ENCODE measurements at regions not wholly inside any gene's neighbourhood (a gene's known extent, or its start where the extent isn't known, plus 50 kb on each side); places are given as distances from the start of the nearest gene placed in this dataset.
"Not testable (repeated sequence)": the region's sequence is repeated elsewhere in the genome, so short reads cannot be mapped to it uniquely, and the experiment has no call there.

DNA sequence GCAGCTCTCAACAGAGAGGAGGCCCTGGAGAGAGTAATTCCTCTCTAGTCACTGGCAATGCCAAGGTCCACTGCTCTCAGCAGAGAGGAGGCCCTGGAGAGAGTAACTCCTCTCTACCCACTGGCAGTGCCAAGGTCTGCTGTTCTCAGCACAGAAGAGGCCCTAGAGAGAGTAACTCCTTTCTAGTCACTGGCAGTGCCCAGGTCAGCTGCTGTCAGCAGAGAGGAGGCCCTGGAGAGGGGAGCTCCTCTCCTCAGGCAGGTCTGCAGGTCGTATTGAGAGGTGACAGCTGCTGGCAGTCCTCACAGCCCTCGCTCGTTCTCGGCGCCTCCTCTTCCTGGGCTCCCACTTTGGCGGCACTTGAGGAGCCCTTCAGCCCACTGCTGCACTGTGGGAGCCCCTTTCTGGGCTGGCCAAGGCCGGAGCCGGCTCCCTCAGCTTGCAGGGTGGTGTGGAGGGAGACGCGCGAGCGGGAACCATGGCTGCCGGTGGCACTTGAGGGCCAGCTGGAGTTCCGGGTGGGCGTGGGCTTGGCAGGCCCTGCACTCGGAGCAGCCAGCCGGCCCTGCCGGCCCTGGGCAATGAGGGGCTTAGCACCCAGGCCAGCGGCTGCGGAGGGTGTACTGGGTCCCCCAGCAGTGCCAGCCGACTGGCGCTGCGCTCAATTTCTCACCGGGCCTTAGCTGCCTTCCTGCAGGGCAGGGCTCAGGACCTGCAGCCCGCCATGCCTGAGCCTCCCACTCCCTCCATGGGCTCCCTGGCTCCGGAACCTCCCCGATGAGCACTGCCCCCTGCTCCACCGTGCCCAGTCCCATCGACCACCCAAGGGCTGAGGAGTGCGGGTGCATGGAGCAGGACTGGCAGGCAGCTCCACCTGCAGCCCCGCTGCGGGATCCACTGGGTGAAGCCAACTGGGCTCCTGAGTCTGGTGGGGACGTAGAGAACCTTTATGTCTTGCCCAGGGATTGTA, 642.9 kb downstream of the PRR16 start:
- not testable (repeated sequence) for DNase-seq

DNA sequence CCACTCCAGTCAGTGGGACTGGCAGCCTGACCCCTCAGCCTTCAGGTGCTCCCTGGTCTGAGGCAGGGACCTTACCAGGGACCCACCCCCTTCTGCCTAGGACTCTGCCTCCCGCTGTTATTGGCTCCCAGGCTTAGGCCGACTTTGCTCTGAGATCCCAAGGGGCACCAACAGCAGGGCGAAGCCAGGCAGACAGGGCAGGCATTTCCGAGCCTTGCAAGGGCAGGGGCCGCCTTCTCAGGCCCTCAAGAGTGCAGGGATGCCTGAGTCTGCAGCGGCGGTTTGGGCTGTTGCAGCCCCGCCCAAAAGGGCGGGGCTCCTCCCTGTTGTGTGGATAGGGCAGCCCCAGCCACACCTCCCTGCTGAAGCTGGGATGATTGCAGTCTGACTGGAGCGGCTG, 644.6 kb downstream of the PRR16 start:
- no peak for DNase-seq

DNA sequence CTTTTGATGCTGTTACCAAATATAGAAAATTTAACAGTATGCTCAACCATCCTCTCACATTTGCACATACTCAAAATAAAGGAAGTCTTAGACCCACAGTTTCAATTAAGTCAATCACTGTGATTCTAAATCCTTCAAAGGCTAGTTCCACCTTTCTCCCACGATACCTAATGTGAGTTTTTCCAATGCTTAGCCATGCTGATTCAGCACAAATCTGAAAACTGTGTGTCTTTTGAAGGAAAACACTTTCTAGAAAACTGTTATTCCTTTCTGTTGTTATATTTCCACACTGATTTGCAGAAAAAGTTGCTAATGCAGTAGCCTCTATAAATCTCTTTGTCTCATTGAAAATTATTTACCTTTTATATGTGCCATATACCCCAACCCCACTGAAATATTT, 645.7 kb downstream of the PRR16 start:
- no peak for DNase-seq

DNA sequence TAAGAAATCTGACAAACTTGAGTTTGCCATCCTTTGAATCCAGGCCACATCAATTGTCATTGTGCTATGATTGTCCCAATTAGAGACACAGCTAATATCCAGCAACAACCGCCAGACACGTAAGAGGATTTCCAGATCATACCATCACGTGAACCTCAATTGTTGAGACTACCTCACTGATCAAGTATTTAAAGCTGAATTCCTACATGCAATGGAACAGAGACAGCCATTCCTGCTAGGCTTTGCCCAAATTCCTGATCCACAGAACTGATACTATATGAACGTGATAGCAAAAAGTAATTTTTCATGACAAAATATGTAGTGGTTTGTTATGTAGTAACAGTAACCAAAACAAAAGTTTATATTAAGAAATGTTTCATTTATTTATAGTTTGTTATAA, 657.7 kb downstream of the PRR16 start:
- no peak for DNase-seq

DNA sequence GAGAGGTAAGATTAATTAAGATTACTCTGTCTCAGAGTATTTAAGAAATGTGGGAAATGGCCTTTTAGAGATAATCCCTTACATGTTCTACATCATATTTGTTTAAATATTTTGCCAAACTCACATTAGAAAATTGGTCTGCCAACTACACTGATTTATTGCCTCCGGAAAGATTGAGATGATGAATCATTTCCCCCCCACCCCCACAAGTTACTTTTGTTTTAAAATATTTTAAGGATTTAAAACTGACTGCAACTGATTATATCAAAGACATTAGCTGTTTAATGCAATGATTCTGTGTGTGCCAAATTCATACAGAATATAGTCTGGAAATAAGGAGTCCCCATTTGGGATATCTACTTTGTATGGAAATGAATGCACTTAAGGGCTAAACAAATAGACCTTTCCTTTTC, 674.4 kb downstream of the PRR16 start:
- DNase-seq = no peak

DNA sequence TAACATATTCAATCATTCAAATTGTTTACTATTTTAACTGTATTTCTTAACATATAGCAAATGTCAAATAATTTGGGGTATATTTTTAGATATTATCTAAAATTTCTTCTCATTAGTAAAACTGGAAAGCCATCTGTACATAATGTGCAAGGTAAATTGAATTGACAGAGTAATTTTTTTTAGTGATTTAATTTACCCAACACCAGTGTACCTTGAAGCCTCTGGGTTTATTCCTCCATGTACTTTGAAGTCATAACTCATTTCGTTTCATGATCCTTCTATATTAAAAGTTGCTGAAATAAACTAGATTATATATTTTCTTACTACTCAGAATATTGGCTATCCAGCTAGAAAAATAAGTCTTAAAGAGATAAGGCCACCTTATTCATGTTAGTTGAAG, 674.9 kb downstream of the PRR16 start:
- DNase-seq = no peak

DNA sequence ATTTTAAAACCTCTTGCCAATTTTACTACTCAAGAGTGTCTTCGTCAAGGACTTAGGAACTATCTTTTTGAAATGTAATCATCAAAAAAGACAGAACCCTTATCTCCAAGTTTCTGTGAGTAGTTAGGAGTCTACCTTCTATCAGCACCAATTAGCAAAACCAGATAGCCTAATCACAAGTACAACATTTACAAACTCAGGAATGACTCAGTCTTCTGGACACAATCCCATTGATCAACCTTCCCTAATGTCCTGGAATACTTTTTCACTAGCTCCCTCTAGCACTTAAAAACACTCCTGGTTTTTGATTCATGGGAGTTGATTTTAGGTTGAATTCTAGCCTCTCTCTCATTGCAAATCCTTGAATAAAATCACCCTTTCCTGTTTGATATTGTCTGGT, 680.7 kb downstream of the PRR16 start:
- no peak for DNase-seq

DNA sequence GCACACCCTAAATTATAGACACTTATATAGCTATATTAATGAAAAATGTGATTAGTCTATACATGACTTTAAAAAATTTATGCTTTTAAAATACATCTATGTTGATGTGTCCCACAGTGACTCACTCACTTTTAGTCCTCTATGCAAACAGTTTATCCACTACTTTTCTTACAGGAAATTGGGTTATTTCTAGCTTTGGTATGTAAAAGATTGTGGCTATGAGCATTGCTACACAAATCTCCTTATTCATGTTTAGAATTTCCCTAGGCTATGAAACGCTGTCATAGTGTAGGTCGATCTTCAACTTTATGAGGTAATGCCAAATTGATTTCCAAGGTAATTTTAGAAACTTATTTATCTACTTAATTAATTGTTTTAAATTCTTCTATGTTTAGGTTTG, 687.4 kb downstream of the PRR16 start:
- no peak for DNase-seq

DNA sequence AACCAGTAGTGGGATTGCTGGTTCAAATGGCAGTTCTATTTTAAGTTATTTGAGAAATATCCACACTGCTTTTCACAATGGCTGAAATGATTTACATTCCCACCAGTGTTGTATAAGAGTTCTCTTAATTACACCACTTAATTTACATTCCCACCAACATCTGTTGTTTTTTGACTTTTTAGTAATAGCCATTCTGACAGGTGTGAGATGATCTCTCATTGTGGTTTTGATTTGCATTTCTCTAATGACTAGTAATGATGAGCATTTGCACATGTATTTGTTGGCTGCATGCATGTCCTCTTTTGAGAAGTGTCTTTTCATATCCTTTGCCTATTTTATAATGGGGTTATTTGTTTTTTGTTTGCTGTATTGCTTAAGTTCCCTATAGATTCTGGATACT, 688.3 kb downstream of the PRR16 start:
- DNase-seq = no peak

DNA sequence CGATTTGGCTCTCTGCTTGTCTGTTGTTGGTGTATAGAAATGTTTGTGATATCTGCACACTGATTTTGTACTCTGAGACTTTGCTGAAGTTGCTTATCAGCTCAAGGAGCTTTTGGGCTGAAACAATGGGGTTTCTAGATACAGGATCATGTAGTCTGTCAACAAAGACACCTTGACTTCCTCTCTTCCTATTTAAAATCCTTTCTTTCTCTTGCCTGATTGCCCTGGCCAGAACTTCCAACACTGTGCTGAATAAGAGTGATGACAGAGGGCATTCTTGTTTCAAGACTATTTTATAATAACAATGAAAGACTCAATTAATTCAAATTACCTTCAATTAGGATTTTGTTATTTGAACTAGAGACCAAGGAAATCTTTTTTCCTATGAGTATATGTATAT, 692.5 kb downstream of the PRR16 start:
- DNase-seq = no peak

DNA sequence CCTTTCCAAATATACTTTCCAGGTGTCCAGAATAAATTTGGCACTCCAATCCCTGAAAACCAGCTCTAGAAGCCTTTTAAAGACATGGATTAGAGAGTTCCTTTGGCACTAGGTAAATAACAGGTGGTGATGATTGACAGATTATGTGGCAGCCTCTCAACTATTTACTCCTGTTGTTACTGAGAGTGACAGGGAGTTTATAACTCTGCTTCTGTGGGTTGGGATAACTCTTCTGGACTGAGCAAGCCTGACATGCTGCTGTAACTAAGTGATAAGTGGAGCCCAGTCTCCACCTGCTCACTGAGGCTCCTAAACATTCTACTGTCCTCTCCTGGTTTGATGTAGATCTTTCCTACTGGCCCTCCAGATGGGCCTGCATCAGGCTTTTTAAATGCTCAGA, 693.2 kb upstream of the FTMT start:
- DNase-seq = no peak

DNA sequence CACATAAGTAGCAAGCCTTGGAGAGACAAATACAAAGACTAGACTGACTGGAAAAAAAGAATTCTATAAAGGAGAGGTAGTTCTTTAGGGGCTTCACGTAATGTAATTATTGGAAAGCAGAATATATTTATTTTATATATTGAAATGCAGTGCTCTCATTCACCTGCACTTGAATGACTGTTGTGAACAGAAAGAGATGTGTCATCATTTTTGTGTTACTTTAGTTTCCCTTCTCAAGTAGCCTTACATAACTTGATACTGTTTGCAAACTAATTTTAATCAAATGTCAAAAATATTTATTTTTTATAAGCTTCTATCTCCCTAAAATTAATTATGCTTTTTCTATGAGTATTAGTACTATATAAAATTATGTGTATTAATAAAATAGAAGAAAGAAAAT, 691.1 kb upstream of the FTMT start:
- no peak for DNase-seq

DNA sequence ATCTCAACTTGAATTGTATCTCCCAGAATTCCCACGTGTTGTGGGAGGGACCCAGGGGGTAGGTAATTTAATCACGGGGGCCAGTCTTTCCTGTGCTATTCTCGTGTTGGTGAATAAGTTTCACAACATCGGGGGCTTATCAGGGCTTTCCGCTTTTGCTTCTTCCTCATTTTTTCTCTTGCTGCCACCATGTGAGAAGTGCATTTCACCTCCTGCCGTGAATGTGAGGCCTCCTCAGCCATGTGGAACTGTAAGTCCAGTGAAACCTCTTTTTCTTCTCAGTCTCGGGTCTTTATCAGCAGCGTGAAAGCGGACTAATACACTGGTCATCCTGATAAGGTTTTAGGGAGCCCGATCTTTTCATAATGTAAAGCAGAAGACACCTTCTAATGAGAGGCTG, 687.0 kb upstream of the FTMT start:
- DNase-seq = peak in 3 of 4 experiments; percentile 2 to 17 (median 16)

DNA sequence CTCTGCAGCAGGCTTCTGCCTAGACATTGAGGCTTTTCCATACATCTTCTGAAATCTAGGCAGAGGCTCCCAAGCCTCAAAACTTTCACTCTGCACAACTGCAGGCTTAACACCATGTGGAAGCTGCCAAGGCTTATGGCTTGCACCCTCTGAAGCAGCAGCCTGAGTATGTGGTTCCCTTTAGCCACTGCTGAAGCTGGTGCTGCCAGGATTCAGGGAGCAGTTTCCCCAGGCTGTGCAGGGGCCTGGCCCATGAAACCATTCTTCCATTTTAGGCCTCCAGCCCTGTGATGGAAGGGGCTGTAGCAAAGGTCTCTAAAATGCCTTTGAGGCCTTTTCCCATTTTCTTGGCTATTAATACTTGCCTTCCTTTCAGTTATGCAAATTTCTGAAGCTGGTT, 680.3 kb upstream of the FTMT start:
- DNase-seq = no peak

DNA sequence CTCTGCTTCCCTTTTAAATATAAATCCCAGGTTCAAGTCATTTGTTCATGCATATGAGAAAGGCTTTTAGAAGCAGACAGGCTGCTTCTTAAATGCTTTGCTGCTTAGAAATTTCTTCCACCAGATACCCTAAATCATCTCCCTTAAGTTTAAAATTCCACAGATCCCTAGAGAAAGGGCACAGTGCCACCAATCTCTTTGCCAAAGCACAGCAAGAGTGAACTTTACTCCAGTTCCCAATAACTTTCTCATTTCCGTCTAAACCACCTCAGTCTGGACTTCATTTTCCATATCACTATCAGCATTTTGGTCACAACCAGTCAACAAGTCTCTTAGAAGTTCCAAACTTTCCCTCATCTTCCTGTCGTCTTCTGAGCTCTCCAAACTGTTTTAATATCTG, 679.8 kb upstream of the FTMT start:
- DNase-seq = no peak

DNA sequence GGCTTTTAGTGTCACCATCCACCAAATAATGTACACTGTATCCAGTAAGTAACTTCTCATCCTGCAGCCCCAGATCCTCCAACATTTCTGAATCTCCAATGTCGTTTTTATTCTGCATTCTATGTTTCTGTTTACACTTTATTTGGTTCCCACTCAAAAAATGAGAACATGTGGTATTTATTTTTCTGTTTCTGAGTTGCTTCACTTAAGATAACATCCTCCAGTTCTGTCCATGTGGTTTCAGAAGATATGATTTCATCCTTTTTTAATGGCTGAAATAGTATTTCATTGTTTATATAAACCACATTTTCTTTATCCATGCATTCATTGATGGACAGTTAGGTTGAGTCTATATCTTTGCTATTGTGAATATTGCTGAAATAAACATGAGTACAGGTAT, 677.3 kb upstream of the FTMT start:
- no peak for DNase-seq

DNA sequence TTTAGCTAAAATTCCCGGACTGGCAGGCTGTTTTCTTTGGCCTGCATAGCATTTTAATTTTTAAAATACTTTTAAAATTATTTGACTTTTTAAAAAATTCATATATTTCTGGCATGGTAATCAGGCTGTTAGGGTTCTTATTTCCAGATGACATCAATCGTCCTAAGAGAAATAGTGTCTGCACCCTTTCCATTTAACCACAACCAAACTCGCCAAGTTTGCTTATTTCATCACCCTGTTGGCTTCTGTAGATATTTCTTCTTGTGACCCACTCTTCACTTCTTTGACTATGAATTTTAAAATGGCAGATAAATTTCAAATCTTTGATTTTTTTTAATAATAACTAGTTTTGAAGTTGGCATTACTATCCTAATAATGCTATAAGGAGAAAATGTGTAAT, 675.7 kb upstream of the FTMT start:
- DNase-seq = no peak

DNA sequence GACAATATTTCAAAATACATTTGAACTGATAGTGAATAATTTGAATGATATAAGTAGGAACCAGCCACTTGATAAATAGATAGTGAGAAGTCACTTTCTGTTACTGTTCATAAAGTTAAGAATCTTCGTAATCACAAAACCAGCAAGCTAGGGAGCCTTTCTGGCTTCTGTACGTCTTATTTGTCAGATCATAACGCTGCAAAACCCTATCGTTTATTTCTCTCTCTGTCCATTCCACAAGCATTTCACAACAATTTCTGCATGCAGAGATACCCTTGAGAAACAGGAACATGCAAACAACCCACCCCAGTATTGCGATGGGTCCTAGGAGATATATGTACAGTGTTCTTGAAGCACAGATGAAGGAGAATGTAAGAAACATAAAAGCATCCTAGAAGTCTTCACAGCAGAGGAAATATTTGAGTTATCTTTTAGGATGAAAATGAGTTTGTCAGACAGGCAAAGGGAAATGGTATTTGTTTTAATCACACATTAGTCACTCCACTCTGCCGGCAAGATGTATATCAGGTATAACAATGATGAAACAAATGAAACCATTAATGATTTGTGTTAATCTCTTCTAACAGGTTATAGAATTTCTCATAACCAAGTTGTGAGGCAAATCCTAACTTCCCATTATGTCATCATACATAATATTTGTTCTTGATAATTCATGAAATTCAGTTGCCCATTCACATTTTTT, 668.7 kb upstream of the FTMT start:
- DNase-seq = peak in 1 of 4 experiments; percentile 1

DNA sequence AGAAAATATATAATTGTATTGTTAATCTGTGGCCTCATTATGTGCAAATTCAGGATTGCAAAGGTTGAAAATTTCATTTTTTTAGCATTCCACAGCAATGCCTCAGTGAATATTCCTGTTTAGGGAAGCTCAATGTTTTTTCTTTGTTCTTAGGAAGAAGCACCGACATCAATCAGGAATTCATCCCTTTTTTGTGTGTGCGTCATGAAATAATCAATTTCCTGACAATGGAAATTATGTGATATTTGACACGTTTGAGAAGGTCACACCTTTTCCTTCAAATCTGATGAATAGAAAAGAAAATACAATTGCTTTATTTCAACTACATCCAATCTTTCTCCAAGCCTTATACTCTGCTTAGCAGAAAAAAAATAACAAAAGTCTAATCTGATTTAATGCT, 662.8 kb upstream of the FTMT start:
- no peak for DNase-seq

DNA sequence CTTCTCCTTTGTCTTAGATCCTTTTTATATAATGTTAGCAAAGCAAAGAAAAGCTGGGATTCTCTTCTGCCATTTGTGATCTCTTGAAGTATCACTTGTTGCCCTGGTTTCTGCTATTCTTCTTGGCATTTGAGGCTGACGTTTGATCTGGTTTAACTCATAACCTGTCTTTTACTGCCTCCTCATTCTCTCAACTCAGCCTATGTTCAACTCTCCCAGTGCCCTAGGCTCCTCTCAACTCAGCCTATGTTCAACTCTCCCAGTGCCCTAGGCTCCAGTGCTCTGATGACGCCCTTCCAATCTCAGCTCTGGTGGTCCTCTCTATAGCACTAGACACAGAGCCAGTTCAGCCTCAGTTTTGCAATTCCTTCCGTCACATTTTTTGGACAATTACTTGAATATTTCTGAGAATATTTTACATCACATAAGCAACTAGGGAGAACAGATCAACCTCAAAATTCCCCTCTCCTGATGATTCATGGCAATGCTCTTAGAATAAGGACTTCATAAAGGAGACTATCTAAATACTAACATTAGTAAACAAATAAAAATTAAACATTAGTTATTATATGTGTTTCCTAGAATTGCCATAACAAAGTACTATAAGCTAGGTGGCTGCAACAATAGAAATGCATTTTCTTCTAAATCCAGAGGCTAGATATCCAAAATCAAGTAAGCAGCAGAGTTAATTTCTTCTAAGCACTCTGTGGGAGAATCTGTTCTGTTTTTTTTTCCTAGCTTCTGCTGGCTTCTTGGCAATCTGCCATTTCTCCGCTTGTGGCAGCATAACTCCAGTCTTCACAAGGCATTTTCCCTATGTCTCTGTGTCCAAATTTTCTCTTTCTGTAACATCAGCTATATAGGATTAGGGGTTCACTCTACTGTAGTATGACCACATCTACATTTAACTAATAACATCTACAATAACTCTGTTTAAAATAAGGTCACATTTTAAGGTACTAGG, 662.1 kb upstream of the FTMT start:
- peak in 2 of 4 experiments; percentile 13 to 59 for DNase-seq

DNA sequence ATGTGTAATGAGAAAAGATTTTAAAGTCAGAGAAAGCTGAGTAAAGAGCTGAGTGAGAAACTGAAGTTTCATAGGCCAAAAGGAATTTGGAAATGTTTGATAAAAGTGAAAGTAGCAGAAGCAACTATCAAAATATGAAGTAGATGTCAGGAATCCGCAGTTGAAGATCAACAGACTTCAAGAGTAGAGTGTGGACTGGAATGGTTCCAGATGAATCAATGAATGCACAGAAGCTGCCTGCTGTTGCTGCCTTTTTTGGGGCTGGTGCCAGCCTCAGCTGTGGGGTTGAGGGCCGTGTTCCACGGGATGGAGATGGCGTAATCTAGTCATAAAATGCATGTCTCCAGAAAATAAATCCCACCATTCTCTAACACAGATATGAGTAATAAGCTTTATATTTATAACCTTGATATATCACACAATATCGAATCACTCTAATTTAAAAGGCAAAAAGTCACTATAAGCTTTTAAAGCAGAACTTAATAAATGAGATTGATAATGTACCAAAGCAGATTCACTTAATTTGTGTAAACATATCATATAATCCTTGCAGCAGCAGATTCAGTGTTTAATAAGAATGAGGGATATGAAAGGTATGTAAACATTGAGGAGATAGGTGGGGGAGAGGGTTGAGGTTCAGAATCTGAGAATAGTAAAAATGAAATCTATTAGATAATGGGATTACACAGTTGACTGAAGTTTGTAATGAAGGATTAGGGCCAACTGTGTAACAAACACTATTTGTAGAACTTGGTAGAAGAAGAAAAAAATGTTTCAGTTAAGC, 652.3 kb upstream of the FTMT start:
- no peak for DNase-seq

DNA sequence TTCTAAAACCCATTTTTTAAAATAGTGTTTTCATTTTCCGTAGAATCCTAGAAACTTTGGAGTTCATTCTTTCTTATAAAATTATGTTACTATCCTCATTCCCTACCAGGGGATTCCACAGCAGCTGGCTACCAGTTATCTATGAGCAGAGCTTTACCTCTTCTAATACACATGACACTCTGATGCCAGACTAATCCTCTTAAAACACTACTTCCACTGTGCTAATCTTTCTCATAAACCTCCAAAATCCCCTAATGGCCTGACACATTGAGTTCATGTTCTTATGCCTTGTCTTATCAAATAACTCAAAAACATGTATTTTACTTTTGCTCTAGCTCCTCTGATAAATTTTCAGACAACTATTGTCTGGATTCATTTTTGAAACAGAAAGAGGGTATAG, 633.6 kb upstream of the FTMT start:
- DNase-seq = no peak

All from suppressor macrophage (primary cell).